SH-SY5Y (cell line): ENCODE measurements at regions not wholly inside any gene's neighbourhood (a gene's known extent, or its start where the extent isn't known, plus 50 kb on each side); places are given as distances from the start of the nearest gene placed in this dataset.

ENCODE experiments used
- GATA2 ChIP-seq: IDR thresholded peaks from 2 replicates; pipeline ENCODE4 v1.6.1; 2011; ENCODE audit warnings: mild to moderate bottlenecking, low read depth, low read length
- GATA3 ChIP-seq: IDR thresholded peaks from 2 replicates; pipeline ENCODE4 v1.6.1; 2011; ENCODE audit warnings: low read depth, mild to moderate bottlenecking, low read length, moderate library complexity

GRCh38 chr18:77990131-77990530, 740.5 kb downstream of the GALR1 start:
- TF ChIP-seq GATA3 (no peak), GATA2 (no peak)
